ENCODE measurements at regions not wholly inside any gene's neighbourhood (a gene's known extent, or its start where the extent isn't known, plus 50 kb on each side); places are given as distances from the start of the nearest gene placed in this dataset.
"Not testable (repeated sequence)": the region's sequence is repeated elsewhere in the genome, so short reads cannot be mapped to it uniquely, and the experiment has no call there.

DNA sequence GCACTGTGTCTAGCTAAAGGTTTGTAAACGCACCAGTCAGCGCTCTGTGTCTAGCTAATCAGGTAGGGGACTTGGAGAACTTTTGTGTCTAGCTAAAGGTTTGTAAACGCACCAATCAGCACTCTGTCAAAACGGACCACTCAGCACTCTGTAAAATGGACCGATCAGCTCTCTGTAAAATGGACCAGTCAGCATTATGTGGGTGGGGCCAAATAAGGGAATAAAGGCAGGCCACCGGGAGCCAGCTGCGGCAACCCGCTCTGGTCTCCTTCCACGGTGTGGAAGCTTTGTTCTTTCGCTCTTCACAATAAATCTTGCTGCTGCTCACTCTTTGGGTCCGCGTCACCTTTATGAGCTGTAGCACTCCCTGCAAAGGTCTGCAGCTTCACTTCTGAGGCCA is 90.2 kb downstream of the ASCL4 start:
- TF ChIP-seq, protein P1, sequence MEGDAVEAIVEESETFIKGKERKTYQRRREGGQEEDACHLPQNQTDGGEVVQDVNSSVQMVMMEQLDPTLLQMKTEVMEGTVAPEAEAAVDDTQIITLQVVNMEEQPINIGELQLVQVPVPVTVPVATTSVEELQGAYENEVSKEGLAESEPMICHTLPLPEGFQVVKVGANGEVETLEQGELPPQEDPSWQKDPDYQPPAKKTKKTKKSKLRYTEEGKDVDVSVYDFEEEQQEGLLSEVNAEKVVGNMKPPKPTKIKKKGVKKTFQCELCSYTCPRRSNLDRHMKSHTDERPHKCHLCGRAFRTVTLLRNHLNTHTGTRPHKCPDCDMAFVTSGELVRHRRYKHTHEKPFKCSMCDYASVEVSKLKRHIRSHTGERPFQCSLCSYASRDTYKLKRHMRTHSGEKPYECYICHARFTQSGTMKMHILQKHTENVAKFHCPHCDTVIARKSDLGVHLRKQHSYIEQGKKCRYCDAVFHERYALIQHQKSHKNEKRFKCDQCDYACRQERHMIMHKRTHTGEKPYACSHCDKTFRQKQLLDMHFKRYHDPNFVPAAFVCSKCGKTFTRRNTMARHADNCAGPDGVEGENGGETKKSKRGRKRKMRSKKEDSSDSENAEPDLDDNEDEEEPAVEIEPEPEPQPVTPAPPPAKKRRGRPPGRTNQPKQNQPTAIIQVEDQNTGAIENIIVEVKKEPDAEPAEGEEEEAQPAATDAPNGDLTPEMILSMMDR (conservative IDR thresholded peaks at IDR 0.05; ENCODE audit: low read length): not testable (repeated sequence)
- TF ChIP-seq EZH2phosphoT487 (IDR thresholded peaks at IDR 0.05; ENCODE audit: borderline replicate concordance, low read depth, low read length): not testable (repeated sequence)
